GM19395 (cell line): ENCODE measurements at regions not wholly inside any gene's neighbourhood (a gene's known extent, or its start where the extent isn't known, plus 50 kb on each side); places are given as distances from the start of the nearest gene placed in this dataset.
"Not testable (repeated sequence)": the region's sequence is repeated elsewhere in the genome, so short reads cannot be mapped to it uniquely, and the experiment has no call there.

ENCODE experiments used
- ATAC-seq: cut with Tn5 transposase; IDR thresholded peaks from one replicate; pipeline ENCODE4 v1.9.1; 2021; ENCODE audit warnings: mild to moderate bottlenecking, moderate library complexity; ENCODE audit not compliant: unreplicated experiment

GRCh38 chr12:23349564-23349963 is 599.9 kb downstream of the SOX5 start:
- no peak for ATAC-seq

GRCh38 chr12:23350808-23351207 is 598.7 kb downstream of the SOX5 start:
- ATAC-seq = peak; percentile 97

DNA sequence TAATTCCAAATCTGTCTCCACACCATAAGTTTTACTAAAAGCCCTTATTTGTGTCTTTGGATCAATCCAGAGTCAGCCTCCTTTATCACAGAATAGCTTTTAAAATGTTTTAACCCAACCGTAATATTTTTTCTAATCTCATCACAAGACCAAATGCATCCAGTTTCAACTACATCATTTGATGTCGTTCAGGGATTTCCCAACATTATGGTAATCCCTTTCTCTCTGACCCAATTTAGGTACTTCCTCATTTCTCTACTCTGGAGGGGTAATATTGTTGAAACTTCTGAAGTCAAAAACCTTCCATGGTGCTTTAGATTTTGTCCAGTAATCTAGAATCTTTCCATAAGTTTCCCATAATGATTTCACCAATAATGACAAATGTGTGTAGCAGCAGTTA is 596.8 kb downstream of the SOX5 start:
- no peak for ATAC-seq

GRCh38 chr12:23354800-23355199 is 594.7 kb downstream of the SOX5 start:
- no peak for ATAC-seq

GRCh38 chr12:23356440-23356839 is 593.0 kb downstream of the SOX5 start:
- ATAC-seq = no peak

DNA sequence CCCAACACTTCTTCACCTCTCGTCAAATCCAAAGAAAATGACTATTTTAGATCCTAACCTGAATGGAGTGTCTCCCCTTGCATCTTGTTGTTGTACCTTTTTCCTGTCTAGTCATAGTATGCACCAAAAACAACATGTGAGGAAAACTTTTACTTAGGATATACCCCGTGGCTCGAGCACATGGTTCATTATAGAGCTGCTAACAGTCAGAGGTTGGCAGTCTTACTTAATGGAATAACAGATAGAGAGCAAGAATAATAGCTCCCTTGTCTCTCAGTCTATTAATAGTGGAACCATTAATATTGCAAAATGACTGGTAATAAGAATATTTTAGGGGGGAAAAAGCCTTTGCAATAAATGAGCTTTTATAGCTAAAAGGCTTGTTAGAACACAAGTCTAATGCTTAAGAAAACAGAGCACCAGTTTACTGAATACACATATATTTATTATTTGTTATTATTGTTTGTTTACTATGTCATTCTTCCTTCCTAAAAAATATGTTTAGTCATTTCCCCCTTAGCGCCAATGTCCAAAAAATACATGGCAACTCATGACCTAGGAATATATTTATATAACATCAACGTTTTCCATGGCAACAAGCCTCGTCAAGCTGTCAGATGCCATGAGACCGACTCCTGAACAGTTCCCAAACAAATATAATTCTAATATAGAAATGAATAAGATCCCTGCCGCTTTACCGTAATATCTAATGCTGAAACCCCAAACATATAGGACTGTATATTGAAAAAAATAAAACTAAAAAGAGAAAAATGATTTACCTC is 592.4 kb downstream of the SOX5 start:
- ATAC-seq = no peak

- no peak for ATAC-seq
Observed at GRCh38 chr12:23359975-23360701, 589.3 kb downstream of the SOX5 start.

- ATAC-seq = no peak
Observed at GRCh38 chr12:23361971-23362370, 587.5 kb downstream of the SOX5 start.

DNA sequence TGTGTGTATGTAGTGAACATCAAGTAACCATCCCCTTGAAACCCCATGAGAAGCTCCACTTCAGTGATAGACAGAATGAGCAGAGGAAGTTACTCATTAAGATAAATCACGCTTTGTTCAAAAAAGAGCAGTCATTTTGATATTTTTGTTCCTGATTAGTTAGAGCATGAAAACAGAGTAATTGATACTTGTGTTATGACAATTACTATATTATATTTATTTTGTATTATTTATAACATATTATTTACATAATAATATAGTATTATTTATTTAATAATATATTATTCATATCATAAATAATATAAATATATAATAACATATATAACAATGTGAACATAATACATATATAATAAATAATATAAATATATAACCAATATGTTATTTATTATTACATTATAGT is 580.9 kb downstream of the SOX5 start:
- no peak for ATAC-seq

DNA sequence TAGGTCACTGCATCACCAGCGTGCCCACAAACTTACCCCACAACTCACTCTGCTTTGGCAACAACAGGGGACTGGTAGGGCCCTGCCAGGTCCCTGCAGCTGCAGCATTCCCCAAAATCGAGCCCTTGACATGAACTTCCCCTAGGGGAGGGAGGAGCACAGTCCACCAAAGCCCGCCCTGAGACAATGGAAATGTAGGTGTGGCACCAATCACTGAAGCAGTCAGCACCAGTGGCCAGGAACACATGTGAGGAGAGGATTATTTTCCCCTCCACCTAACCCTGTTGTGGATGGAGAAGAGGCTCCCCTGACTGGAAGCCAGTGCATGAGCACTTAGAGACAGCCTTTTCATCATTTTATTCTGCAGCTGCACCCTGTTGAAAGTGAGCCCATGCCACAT is 573.8 kb downstream of the SOX5 start:
- no peak for ATAC-seq

GRCh38 chr12:23376238-23376637 is 573.2 kb downstream of the SOX5 start:
- no peak for ATAC-seq

GRCh38 chr12:23380419-23381100 is 568.9 kb downstream of the SOX5 start:
- ATAC-seq = no peak

GRCh38 chr12:23388898-23389297 is 560.6 kb downstream of the SOX5 start:
- not testable (repeated sequence) for ATAC-seq

DNA sequence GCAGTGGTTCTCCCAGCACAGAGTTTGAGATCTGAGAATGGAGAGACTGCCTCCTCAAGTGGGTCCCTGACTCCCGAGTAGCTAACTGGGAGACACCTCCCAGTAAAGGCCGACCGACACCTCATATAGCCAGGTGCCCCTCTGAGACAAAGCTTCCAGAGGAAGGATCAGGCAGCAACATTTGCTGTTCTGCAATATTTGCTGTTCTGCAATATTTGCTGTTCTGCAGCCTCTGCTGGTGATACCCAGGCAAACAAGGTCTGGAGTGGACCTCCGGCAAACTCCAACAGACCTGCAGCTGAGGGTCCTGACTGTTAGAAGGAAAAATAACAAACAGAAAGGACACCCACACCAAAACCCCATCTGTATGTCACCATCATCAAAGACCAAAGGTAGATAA is 560.2 kb downstream of the SOX5 start:
- ATAC-seq = not testable (repeated sequence)

DNA sequence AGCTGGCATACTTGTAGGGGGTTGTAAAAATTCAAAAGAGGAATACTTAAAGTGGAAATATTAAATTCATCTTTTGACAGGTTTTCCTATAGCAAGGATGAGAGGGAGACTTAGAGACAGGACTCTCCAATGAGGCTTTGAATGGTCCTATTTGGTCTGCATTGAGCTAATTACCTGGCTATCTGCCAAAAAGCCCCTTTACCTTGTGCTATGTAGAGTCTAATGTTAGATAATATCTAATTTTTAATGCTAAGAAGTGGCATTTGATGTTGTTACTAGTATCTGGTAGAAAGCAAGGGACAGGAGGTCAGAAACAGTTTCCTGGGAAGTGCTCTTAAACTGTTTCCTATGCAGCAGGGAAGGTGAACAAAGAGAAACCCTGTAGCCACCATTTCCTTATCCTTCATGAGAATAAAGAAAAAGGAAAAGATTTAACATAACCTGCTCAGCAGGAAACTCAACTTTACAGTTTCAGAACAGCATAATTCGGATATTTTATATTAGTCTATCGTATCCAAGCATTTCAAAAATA is 550.0 kb downstream of the SOX5 start:
- no peak for ATAC-seq

DNA sequence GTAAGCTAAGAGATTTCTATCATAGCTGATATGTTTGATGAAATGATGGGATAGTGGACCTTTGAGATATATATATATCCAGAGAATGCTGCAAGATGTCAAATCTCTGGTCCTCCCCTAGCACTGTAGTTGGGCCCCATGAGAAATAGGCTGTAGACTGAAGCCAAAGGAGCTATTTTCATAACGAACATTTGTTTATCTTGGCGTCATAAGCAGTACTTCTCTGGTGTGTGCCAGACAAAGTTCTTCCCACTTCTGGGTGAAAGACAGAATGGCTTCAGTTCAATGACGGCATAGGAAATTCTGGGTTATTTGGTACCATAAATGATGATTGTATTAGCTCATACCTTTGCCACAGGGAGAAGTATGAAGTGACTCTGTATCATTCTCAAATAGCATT is 534.3 kb downstream of the SOX5 start:
- ATAC-seq = no peak

GRCh38 chr12:23421556-23421955 is 527.9 kb downstream of the SOX5 start:
- ATAC-seq = no peak

DNA sequence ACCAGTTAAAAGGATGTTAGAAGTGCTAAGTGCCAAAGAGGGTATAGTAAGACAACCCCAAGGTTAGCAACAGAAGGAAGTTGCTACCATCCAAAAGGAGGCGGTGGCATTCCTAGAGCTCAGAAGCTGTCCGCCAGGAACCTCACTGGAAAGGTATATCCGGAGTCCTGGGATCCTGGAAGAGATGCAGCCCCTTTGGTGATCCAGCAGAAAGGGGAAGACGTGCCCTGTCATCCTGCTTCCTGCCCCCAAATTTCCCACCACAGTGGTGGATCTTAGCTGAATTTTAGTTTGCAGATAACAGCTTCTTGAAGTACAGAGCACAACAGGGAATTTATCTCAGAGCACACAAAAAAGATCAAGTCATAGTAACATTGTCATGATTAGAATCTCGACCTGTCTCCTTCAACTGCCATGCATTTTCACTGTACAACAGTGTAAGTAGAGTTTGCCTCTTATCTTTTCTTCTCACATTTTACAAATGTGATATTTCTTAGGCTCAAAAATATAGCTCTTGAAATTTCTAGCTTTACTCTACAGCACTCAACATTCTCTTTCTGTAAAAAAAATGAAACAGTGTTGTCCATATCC is 526.3 kb downstream of the SOX5 start:
- ATAC-seq = no peak

DNA sequence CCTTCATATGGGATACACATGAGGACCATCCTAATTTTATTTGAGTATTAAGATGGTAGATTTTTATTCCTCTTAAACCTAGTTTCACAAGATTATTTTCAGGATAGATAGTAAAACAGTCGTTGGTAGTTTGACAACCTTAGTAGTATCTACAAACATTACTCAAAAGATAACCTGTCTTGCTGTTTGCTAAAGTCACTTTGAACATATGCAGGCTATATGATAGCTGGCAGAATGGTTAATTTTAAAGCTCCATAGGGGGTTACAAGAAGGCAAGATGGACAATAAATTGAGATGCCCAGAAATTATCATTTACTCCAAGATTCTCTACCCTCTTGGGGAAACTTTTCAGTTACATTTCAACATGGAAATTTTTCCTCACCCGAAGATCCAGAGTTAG is 525.7 kb downstream of the SOX5 start:
- no peak for ATAC-seq

DNA sequence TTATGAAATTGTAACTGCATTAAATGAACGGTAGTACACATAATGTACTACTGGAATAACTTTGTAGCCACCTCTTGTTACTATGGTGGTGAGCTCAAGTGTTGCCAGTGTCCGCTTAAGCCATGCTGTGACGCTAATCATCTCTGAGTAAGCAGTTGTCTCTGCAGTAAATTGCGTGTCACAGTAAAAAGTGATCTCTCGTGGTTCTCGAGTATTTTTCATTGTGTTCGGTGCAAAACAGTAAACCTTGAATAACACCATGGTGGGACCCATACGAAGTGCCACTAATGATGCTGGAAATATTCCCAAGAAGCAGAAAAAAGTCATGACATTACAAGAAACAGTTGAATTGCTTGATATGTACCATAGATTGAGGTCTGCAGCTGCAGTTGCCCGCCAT is 524.8 kb downstream of the SOX5 start:
- ATAC-seq = no peak

DNA sequence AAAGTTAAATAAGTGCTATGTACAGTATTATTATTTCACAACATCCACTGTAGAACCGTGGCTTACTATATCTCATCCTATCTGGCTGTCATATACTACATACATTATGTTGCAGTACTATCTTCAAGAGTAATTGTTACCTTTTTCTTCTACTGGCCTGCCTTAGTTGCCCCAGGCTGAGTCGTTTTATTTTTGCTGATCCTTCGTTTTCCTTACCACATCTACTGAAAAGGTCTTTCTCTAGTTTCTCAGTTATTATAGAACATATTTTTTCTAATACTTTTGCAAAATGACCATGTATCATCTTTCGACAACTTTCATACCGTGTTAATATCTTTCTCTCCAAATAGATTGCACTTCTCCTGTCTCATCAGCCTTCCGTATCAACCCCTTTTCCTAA is 523.1 kb downstream of the SOX5 start:
- no peak for ATAC-seq
